Mesenchymal stem cell (in vitro differentiated cells and primary cell): ENCODE measurements at regions not wholly inside any gene's neighbourhood (a gene's known extent, or its start where the extent isn't known, plus 50 kb on each side); places are given as distances from the start of the nearest gene placed in this dataset.

Source experiments
- DNase-seq: peaks from one replicate; pipeline ENCODE4 v3.0.0-alpha.2; 2013
- H2AFZ ChIP-seq: one replicate; pipeline ENCODE4 v1.6.1; 2013; ENCODE audit warnings: low read depth, mild to moderate bottlenecking, control low read depth, inconsistent platforms, low read length, moderate library complexity
- H2AK5ac ChIP-seq: 2 replicates; pipeline ENCODE4 v1.6.1; 2013; ENCODE audit warnings: low read length, moderate library complexity, mild to moderate bottlenecking, inconsistent platforms; ENCODE audit not compliant: severe bottlenecking
- H2BK120ac ChIP-seq: one replicate; pipeline ENCODE4 v1.6.1; 2013; ENCODE audit warnings: low read depth, mild to moderate bottlenecking, inconsistent platforms, low read length, moderate library complexity
- H2BK12ac ChIP-seq, 2 experiments: one replicate each; pipeline ENCODE4 v1.6.1; 2013; ENCODE audit warnings: inconsistent platforms in 2 of 2, low read length in 2 of 2, mild to moderate bottlenecking in 2 of 2, moderate library complexity in 2 of 2, control low read depth in 1 of 2
- H2BK15ac ChIP-seq: one replicate; pipeline ENCODE4 v1.6.1; 2013; ENCODE audit warnings: mild to moderate bottlenecking, low read depth, inconsistent platforms; ENCODE audit not compliant: poor library complexity, severe bottlenecking
- H2BK5ac ChIP-seq: 2 replicates; pipeline ENCODE4 v1.6.1; 2013; ENCODE audit warnings: low read depth, mild to moderate bottlenecking, low read length, control low read depth, inconsistent platforms; ENCODE audit not compliant: poor library complexity, severe bottlenecking
- H3K14ac ChIP-seq, 2 experiments: one replicate each; pipeline ENCODE4 v1.6.1; 2013; ENCODE audit warnings: inconsistent platforms in 2 of 2, low read length in 2 of 2, control low read depth in 1 of 2, mild to moderate bottlenecking in 1 of 2, moderate library complexity in 1 of 2
- H3K18ac ChIP-seq, 2 experiments: one replicate each; pipeline ENCODE4 v1.6.1; 2013; ENCODE audit warnings: inconsistent platforms in 2 of 2, low read length in 2 of 2, control low read depth in 1 of 2, low read depth in 1 of 2, mild to moderate bottlenecking in 1 of 2
- H3K23ac ChIP-seq, 2 experiments: one replicate each; pipeline ENCODE4 v1.6.1; 2013; ENCODE audit warnings: inconsistent platforms in 2 of 2, low read length in 2 of 2, mild to moderate bottlenecking in 2 of 2, moderate library complexity in 2 of 2, control low read depth in 1 of 2
- H3K27ac ChIP-seq: 2 replicates; pipeline ENCODE4 v1.5.1; 2013; ENCODE audit warnings: mild to moderate bottlenecking, moderate library complexity, low read length, control low read depth, inconsistent platforms; ENCODE audit not compliant: poor library complexity, severe bottlenecking
- H3K27me3 ChIP-seq, 2 experiments: 2 replicates each; pipeline versions ENCODE4 v1.6.1 to v1.7.0; 2013; ENCODE audit warnings: low read length in 2 of 2, mild to moderate bottlenecking in 2 of 2, moderate library complexity in 2 of 2, control low read depth in 1 of 2, inconsistent platforms in 1 of 2; ENCODE audit not compliant: control insufficient read depth in 1 of 2, insufficient read depth in 1 of 2
- H3K36me3 ChIP-seq, 2 experiments: 2 replicates each; pipeline versions ENCODE4 v1.6.1 to v1.7.0; 2013; ENCODE audit warnings: low read length in 2 of 2, control low read depth in 1 of 2, inconsistent platforms in 1 of 2, low read depth in 1 of 2, mild to moderate bottlenecking in 1 of 2; ENCODE audit not compliant: insufficient read depth in 2 of 2, control insufficient read depth in 1 of 2
- H3K4ac ChIP-seq, 2 experiments: one replicate each; pipeline ENCODE4 v1.6.1; 2013; ENCODE audit warnings: inconsistent platforms in 2 of 2, low read length in 2 of 2, mild to moderate bottlenecking in 2 of 2, moderate library complexity in 2 of 2, control low read depth in 1 of 2, low read depth in 1 of 2
- H3K4me1 ChIP-seq: 2 replicates; pipeline ENCODE4 v1.6.1; 2013; ENCODE audit warnings: low read depth, low read length, control low read depth; ENCODE audit not compliant: control insufficient read depth, insufficient read depth
- H3K4me2 ChIP-seq: 2 replicates; pipeline ENCODE4 v1.6.1; 2013; ENCODE audit warnings: low read length, mild to moderate bottlenecking, inconsistent platforms; ENCODE audit not compliant: poor library complexity, severe bottlenecking
- H3K4me3 ChIP-seq, 2 experiments: 2 replicates each; pipeline versions ENCODE4 v1.5.1 to v1.7.0; 2013; ENCODE audit warnings: low read length in 2 of 2, mild to moderate bottlenecking in 2 of 2, control low read depth in 1 of 2, low read depth in 1 of 2; ENCODE audit not compliant: insufficient read depth in 1 of 2
- H3K79me1 ChIP-seq: replicated peaks from 2 replicates; pipeline ENCODE4 v1.6.1; 2013; ENCODE audit warnings: mild to moderate bottlenecking, control low read depth, low read length, inconsistent platforms; ENCODE audit not compliant: poor library complexity, severe bottlenecking
- H3K9ac ChIP-seq: 2 replicates; pipeline ENCODE4 v1.7.0; 2013; ENCODE audit warnings: mild to moderate bottlenecking, low read length, moderate library complexity
- H3K9me3 ChIP-seq: 2 replicates; pipeline ENCODE4 v1.7.0; 2013; ENCODE audit warnings: mild to moderate bottlenecking, low read length; ENCODE audit not compliant: control insufficient read depth
- H4K8ac ChIP-seq: one replicate; pipeline ENCODE4 v1.6.1; 2013; ENCODE audit warnings: inconsistent platforms, mild to moderate bottlenecking, low read length, moderate library complexity
- H4K91ac ChIP-seq: one replicate; pipeline ENCODE4 v1.6.1; 2013; ENCODE audit warnings: mild to moderate bottlenecking, low read length, inconsistent platforms
- WGBS: methylation state at CpG from one replicate; pipeline ENCODE4 v1.1.7; 2013; ENCODE audit warnings: mixed read lengths; 5-methylcytosine and 5-hydroxymethylcytosine counted together

DNA sequence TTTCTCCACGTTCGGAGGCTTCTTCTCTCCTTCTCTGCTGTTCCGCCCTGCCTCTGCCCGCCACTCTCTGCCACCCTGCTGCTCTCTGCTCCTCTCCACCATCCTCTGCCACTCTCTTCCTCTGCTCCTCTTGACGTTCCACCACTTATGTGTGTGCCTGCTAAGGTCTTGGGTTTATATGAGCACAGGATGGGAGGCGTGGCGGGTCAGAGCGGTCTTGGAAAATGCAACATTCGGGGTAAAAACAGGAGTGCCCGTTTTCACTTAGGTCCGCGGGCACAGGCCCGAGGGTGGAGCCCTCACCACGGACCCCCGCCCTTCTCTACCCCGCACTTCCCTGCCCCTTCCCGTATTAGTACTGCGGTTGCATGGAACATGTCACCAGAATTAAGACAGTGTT lies 114.4 kb upstream of the FBXL7 start:
- Histone ChIP-seq H3K9ac (no peak overlapping the region), H3K18ac (no peak overlapping the region), H3K4me3 (no peak overlapping the region), H3K4ac (no peak overlapping the region), H3K9me3 (no peaks in the 10 kb centered on the region), H3K23ac (no peak overlapping the region), H3K27me3 (peaks cover 0 to 3% of the 10 kb centered on the region in 2 experiments), H3K27ac (no peak overlapping the region), H2BK12ac (no peak overlapping the region), H3K79me1 (no peaks in the 10 kb centered on the region), H3K14ac (no peak overlapping the region), H2AK5ac (no peak overlapping the region), H2BK15ac (no peak overlapping the region), H3K4me1 (no peaks in the 10 kb centered on the region), H2AFZ (no peak overlapping the region), H2BK120ac (no peak overlapping the region), H4K91ac (no peak overlapping the region), H4K8ac (no peak overlapping the region), H3K4me2 (no peak overlapping the region), H3K36me3 (no peaks in the 10 kb centered on the region), H2BK5ac (no peak overlapping the region)
- WGBS, result 92% methylated on average over 16 of the region's 18 CpGs
- no peak for DNase-seq

DNA sequence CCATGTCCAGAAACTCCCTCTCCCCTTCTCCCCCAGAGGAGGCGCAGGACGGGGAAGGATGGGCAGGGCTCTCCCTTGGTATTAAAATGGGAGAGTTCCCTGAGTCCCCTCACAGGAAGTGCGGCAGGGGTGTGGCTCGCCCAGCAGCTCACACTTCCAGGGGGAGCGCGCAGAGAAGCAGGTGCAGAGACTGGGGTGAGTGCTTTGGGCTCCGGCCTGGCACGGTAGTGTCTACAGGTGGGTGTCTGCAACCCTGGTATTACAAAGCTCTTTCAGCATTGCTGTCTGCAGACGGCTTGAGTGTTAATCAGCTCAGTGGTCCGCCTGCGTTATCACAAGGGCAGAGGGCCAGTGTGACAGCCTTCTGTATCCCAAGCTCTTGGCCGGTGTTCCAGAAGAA lies 114.9 kb upstream of the FBXL7 start:
- 92% methylated on average over 12 of the region's 12 CpGs for WGBS
- H2BK5ac ChIP-seq, result no peak overlapping the region
- no peak overlapping the region for H2BK12ac ChIP-seq
- no peak overlapping the region for H2AK5ac ChIP-seq
- no peak overlapping the region for H3K9ac ChIP-seq
- H3K4ac ChIP-seq, result no peak overlapping the region
- no peak overlapping the region for H3K27ac ChIP-seq
- no peak overlapping the region for H4K91ac ChIP-seq
- H2BK15ac ChIP-seq, result no peak overlapping the region
- no peak overlapping the region for H4K8ac ChIP-seq
- H3K4me1 ChIP-seq, result no peaks in the 10 kb centered on the region
- DNase-seq, result no peak
- no peaks in the 10 kb centered on the region for H3K9me3 ChIP-seq
- no peak overlapping the region for H3K18ac ChIP-seq
- no peak overlapping the region for H3K4me3 ChIP-seq
- peaks cover 0 to 3% of the 10 kb centered on the region in 2 experiments for H3K27me3 ChIP-seq
- H3K36me3 ChIP-seq, result no peaks in the 10 kb centered on the region
- no peak overlapping the region for H2AFZ ChIP-seq
- H3K4me2 ChIP-seq, result no peak overlapping the region
- H2BK120ac ChIP-seq, result no peak overlapping the region
- H3K14ac ChIP-seq, result no peak overlapping the region
- H3K79me1 ChIP-seq, result no peaks in the 10 kb centered on the region
- no peak overlapping the region for H3K23ac ChIP-seq

DNA sequence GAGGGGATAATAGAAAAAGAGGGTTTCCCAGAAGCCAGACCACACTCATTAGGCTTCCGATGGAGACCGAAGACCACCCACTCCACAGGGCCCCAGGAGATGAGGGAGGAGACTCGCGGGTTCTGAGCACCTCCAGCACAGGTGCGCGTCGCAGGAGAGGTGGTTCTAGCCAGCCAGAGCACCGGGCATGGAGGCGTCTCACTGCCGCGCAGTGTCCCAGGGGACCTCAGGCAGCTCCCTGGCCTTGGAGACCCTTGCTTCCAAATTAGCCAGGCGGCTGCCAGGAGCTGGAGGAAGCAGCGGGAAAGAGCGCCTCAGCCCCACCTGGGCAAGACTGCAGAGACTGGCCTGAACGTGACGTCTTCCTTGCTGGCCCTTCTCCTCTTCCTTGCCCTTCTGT lies 115.4 kb upstream of the FBXL7 start:
- Histone ChIP-seq H2BK12ac (no peak overlapping the region), H2BK15ac (no peak overlapping the region), H4K91ac (no peak overlapping the region), H3K36me3 (no peaks in the 10 kb centered on the region), H3K27me3 (peaks cover 0 to 3% of the 10 kb centered on the region in 2 experiments), H3K4me2 (no peak overlapping the region), H3K4ac (no peak overlapping the region), H3K14ac (no peak overlapping the region), H3K79me1 (no peaks in the 10 kb centered on the region), H3K9ac (no peak overlapping the region), H2AK5ac (no peak overlapping the region), H4K8ac (no peak overlapping the region), H3K23ac (no peak overlapping the region), H3K4me3 (no peak overlapping the region), H2BK5ac (no peak overlapping the region), H3K9me3 (no peaks in the 10 kb centered on the region), H3K27ac (no peak overlapping the region), H3K18ac (no peak overlapping the region), H3K4me1 (no peaks in the 10 kb centered on the region), H2AFZ (no peak overlapping the region), H2BK120ac (no peak overlapping the region)
- 95% methylated on average over 12 of the region's 16 CpGs for WGBS
- DNase-seq, result no peak

DNA sequence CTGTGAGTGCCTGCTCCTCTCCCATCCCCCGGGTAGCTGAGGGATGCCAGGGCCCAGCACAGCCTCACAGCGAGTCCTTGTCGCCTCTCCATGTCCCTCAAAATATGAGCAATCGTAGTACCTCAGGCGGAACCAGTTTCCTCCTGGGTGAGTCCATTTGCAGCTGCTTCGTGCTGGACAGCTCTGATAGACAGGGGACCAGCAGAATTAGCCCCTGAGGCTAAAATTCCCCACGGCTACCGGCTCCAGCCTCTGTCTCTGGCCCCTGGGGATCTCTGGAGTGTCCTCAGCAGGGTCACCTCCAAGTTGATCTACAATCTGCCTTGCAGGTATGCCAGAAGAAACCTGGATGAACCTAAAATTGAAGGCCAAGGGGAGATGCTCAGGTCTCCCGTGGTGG lies 115.8 kb upstream of the FBXL7 start:
- Histone ChIP-seq H3K4me1 (no peaks in the 10 kb centered on the region), H3K4me3 (no peak overlapping the region), H2BK12ac (no peak overlapping the region), H3K27me3 (peaks cover 0 to 3% of the 10 kb centered on the region in 2 experiments), H4K8ac (no peak overlapping the region), H2BK120ac (no peak overlapping the region), H2AK5ac (no peak overlapping the region), H2AFZ (no peak overlapping the region), H3K4ac (no peak overlapping the region), H3K18ac (no peak overlapping the region), H2BK15ac (no peak overlapping the region), H3K27ac (no peak overlapping the region), H3K14ac (no peak overlapping the region), H3K79me1 (no peaks in the 10 kb centered on the region), H3K9me3 (no peaks in the 10 kb centered on the region), H3K4me2 (no peak overlapping the region), H3K36me3 (no peaks in the 10 kb centered on the region), H2BK5ac (no peak overlapping the region), H3K9ac (no peak overlapping the region), H3K23ac (no peak overlapping the region), H4K91ac (no peak overlapping the region)
- 76% methylated on average over 9 of the region's 9 CpGs for WGBS
- no peak for DNase-seq
